COLO668 (cell line): ENCODE measurements at regions not wholly inside any gene's neighbourhood (a gene's known extent, or its start where the extent isn't known, plus 50 kb on each side); places are given as distances from the start of the nearest gene placed in this dataset.

Experiments
- DNase-seq: peaks from one replicate; lab custom pipeline; 2025; ENCODE audit not compliant: unreplicated experiment; lab: John Stamatoyannopoulos, UW

- DNase-seq: no peak
These were observed 152.8 kb upstream of the DIPK2B start for GRCh38 chrX:45353456-45353855.

DNA sequence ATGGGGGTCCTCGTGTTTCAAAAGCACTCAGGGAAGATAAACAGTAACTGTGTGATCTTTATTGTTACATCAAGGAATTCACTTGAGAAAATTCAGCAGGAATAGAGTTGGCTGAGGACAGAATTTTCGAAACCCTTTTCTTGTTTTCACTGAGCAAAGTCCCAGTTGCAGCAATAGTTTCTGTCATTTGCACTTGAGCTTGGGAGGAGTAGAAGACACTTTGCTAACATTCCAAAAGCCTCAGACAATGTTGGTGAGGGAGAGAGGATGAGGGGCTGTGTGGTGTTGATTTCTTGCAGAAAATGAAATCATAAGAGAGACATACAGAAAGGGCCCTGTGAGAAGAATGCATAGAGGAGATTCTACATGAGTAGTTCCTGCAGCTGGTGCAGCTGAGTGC lies 151.9 kb upstream of the DIPK2B start:
- DNase-seq: no peak

DNA sequence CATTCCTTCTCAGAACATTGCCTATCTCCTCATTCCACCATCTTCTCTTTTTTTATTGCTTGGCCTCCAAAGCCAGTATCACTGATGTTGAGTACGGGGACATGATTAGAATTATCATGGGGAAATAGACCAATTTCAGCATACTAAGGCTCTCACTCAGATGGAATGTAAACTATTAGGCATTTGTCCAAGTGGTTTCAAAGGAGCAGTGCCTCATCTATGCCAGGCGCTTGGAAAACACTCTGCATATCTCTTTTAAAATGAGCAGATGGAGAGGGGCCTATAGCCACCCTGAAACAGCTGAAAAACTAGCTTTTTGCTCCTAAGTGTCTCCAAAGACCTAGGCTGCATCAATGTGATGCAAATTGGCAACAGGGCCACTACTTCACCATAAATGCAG lies 150.8 kb upstream of the DIPK2B start:
- DNase-seq: no peak

DNA sequence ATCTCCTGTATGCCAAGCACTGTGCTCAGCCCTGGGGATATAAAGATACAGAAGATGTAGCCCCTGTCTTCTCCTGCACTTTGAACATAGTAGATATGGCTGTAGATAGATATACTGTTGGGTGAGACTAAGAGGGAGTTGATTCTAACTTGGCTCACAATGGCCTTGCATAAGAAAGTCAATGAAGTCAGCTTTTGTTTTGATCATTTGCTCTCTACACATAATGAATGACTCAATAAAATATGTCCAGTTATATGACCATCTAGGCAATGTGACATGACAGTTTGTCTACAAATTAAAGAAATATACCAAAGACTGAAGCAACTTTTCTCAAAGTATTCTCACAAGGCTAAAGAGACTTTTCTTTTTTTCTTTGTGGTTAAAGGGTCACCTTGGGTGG lies 147.6 kb upstream of the DIPK2B start:
- no peak for DNase-seq

DNA sequence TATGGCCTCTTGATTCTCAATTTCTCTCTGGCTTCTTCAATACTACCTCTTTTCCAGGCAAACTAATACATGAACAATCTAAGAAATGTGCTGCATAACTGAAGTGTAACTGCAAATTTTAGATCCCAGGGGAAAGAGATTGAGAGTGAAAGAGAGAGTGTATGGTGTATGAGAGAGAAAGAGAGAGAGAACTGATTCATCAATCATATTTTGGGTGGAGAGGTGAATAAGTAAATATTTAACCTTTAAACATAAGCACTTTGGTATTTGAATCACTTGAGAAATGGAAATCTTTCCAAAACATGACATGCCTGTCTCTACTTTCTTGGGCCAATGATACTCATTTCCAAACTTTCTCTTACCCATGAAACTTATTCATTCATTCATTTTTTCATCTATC lies 147.2 kb upstream of the DIPK2B start:
- no peak for DNase-seq

DNA sequence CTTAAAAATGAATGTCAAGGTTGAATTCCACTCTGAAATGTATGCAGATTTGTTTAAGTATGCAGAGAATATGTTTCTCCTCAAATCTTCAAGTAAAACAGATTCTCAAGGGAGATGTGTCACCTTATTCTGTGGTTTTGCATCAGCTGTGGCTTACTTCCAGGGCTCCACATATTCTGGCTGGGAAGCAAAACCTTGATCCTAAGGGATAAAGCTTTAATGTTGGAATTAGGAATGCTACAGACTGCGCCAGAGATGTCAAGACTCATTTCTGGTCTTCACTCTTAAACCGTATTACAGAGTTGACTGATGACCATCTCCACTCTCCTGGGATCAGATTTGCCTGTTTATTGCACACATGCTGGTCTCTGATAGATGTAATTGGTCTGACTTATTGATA lies 143.9 kb upstream of the DIPK2B start:
- DNase-seq: no peak

DNA sequence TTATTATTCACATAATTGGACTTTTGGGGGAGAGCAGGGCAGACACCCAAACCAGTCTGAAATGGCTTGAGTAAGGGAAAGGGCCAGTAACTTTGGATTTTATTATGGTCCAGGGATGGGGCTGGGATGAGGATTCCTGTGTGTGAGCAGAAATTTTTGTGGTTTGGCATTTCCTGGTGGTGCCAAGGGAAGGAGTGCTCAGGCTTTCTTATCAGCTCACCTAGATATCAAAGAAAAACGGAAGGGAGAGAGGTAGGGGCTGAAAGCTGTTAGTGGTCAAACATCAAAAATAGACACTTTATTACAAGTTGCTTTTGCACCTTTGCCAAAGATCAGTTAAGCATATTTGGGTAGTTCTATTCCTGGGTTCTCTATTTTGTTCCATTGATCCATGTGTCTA lies 128.5 kb upstream of the DIPK2B start:
- DNase-seq: no peak

DNA sequence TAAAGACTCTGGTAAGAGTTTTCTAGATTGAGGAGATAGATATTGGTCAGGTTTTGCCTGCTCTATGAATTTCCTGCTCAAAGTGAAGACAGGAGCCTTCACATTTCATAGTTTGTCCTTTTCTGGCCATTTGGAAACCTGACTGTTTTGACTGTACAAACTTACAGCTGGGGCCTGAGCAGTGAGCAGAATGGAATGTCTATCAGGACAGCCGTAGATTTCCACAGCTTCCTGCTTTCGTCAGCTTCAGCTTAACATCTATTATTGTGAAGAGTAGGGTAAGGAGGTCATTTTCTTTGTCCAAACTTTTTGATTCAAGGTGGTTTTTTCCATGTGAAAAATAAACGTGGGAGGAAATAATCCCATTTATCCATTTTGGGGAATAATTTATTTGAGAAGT lies 124.3 kb upstream of the DIPK2B start:
- DNase-seq: no peak

GRCh38 chrX:45323387-45323786 lies 122.7 kb upstream of the DIPK2B start:
- DNase-seq: no peak

- no peak for DNase-seq
These were observed 122.1 kb upstream of the DIPK2B start for GRCh38 chrX:45322820-45323219.

DNA sequence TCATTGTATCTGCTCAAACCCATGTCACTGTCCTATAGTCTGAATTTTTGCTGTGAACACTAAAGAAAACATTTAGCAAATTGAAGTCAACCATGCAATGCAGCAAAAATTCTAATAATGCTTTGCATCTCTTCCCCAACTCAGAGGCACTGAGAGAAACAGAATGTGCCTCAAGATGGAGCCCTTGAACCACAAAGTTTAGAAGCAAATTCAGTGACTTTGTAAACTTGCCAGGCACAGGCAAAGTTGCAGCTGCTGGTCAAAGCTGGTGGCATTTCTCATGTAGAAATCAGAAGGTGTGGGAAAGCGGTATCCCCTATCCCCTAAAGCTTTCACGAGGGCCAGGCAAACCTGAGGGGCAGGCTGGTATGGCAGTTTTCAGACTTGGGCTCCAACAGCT lies 121.7 kb upstream of the DIPK2B start:
- DNase-seq: no peak

DNA sequence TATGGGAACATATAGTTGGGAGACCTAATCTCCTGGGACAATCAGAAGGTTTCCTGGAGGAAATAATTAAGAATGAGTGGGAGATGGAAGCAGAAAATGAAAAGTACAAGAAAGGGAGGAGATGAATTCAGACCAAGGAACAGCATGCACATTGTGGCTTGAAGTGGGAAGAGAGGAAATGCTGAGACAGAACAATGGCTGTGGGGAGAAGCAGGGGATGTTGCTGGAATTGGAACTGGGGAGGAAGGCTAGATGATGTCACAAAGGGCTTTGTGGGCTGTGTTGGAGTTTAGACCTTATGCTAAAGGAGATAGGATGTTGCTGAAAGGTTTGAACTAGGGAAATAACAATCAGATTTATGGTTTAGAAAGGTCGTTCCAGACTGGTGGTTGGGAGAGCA lies 119.5 kb upstream of the DIPK2B start:
- DNase-seq: no peak

- DNase-seq: no peak
These were observed 109.1 kb upstream of the DIPK2B start for GRCh38 chrX:45309801-45310200.

- DNase-seq: no peak
These were observed 108.4 kb upstream of the DIPK2B start for GRCh38 chrX:45309096-45309495.

DNA sequence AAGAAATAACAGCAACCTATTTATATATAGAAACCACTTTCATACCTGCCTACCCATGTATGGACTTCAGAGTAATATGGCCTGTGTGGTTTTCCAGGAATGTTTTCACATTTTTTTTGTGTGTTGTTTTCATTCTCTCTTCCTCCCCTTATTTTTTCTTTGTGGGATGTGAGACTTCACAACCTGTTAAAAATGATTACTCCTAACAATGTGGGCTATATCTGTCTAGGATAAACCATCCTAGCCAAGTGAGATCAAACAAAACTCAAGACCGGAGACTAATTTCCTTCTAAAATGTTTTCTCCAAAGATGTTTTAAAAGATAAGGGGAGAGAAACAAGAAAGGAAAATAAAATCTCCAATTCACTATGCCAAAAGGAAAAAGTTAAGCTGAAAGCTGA lies 106.1 kb upstream of the DIPK2B start:
- no peak for DNase-seq

DNA sequence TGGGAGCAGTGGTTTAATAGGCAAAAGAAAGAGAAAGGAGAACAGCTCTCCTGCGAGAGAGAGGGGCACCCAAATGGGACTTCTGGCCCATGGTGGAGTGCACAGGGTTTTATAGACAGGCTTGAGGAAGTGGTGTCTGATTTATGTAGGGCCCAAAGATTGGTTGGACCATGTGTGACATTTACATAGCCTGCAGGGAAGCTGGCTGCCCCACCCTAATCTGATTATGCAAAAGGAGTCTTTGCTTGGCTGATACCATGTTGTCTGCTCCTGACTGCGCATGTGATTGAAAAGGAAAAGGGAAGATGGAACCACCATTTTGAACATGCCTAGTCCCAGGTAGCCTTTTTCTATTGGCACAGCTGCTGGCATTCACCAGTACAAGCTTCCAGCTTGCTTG lies 100.0 kb upstream of the DIPK2B start:
- no peak for DNase-seq

DNA sequence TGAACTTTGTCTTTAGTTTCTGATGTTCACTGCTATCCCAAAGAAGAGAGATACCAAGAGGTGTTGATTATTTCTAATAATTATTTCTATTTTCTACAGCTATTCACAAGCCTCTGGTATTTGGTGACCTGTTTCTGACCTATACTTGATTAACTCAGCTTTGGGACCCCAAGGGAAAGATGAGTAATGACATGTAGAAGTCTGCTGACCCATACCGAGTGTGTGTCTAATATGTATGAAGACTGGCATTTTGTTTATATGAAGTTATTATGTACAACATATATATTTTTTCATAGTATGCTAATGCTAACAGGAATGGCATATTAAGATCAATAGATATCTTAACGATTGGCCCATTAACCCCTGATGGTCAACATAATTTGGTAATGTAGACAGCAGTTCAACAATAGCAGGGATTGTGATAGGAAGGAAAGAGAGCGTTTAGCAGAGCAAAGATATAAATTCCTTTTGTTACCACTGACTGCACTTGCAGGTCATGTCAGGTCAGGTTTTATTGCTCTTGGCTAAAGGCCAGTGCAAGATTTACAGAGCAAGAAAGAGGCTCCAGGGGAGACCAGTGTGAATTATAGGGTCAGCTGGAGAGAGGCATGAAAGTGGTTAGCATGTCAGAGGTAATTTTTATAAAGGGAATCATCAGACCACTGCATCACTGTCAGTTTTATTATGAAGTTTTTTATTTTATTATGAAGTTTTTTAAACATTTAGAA lies 94.7 kb upstream of the DIPK2B start:
- no peak for DNase-seq

DNA sequence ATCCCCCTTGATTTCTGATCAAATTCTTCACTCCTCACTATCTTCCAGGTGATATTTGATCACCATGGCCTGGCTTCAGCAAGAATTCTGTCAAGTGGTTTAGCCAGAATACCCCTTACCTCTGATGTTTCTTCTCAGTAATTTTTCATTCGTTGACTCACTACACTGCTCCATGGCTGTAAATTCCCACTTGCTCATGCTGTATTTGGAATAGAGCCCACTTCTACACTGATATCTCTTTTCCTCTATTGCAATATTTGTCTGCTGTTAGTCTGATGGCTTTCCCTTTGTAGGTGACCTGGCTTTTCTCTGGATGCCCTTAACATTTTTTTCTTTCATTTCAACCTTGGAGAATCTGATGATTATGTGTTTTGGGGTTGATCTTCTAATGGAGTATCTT lies 73.9 kb upstream of the DIPK2B start:
- DNase-seq: no peak

DNA sequence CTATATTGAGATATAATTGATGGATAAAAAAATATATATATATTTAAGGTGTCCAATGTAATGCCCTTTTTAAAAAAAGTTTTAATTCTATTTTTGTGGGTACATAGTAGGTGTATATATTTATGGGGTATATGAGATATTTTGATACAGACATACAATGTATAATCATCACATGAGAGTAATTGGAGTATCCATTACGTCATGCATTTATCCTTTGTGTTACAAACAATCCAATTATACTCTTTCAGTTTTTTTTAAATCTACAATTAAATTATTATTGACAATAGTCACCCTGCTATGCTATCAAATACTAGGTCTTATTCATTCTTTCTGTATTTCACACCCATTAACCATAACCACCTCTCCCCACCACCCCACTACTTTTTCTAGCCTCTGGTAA lies 66.3 kb upstream of the DIPK2B start:
- DNase-seq: no peak

DNA sequence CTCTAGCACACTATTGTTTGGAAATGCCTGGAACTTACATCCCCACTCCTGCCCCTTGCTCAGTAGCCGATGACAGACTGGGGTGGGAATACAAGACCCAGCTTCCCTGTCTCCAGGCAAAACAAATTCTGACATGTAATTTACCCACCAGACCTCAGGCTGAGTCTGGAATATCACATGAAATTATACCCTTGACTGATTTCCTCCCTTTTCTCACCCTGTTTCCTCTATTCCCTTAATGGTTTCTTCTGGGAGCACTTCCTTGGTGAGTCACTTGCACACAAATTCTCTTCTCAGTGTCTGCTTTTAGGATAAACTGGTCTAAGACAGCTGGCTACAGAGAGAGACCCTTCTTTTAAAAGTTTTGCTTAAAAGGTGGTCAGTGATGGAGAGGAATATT lies 65.8 kb upstream of the DIPK2B start:
- DNase-seq: no peak

DNA sequence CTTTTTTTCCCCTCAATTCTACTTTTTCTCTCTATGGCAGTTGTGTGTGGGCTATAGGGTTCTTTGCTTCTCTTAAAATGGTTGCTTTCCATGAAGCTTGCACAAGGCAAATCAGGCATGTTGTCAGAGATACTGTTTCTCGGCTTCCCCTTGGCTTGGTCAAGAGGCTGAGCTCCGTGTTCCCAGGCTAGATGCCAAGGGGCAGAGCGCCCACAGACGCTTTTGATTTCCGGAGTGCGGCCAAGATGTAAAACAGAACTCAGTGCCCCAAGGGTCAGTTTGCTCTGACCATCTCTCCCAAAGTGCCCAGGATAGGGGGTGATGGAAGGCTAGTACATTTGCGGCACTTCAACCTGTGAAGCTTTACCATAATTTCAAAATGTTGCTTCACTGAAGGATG lies 64.2 kb upstream of the DIPK2B start:
- no peak for DNase-seq

- no peak for DNase-seq
These were observed 60.8 kb upstream of the DIPK2B start for GRCh38 chrX:45261471-45261870.

GRCh38 chrX:45261005-45261404 lies 60.3 kb upstream of the DIPK2B start:
- DNase-seq: no peak
